ENCODE measurements at regions not wholly inside any gene's neighbourhood (a gene's known extent, or its start where the extent isn't known, plus 50 kb on each side); places are given as distances from the start of the nearest gene placed in this dataset.

- no peak for DNase-seq (ENCODE audit: low spot score)
These were observed 130.1 kb upstream of the DKK2 start for GRCh38 chr4:107166181-107166580.

GRCh38 chr4:107164962-107165475 is 128.9 kb upstream of the DKK2 start:
- DNase-seq (ENCODE audit: low spot score), result no peak

GRCh38 chr4:107156443-107156842 is 120.3 kb upstream of the DKK2 start:
- no peak for DNase-seq (ENCODE audit: low spot score)

- DNase-seq (ENCODE audit: low spot score), result no peak
These were observed 119.3 kb upstream of the DKK2 start for GRCh38 chr4:107155366-107155765.

DNA sequence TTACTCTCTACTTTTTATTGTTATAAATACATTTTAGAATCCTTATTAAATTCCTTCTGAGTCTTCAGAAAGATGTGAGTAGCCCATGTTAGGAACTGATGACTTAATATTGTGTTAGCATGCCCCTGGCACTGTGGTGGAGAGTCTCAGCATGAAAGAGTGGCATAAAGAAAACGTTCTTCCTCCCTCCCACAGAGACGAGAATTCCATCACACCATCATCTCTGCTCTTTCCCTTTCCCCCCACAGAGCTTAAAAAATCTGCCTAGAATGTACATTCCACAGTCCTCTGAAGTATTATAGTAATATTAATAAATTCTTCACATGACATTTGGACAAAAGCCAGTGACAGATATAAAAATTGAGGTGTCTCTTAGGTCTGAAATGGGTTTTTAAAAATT is 117.8 kb upstream of the DKK2 start:
- DNase-seq (ENCODE audit: low spot score), result no peak

GRCh38 chr4:107153228-107153627 is 117.1 kb upstream of the DKK2 start:
- no peak for DNase-seq (ENCODE audit: low spot score)

- DNase-seq (ENCODE audit: low spot score), result no peak
These were observed 115.1 kb upstream of the DKK2 start for GRCh38 chr4:107151173-107151572.

DNA sequence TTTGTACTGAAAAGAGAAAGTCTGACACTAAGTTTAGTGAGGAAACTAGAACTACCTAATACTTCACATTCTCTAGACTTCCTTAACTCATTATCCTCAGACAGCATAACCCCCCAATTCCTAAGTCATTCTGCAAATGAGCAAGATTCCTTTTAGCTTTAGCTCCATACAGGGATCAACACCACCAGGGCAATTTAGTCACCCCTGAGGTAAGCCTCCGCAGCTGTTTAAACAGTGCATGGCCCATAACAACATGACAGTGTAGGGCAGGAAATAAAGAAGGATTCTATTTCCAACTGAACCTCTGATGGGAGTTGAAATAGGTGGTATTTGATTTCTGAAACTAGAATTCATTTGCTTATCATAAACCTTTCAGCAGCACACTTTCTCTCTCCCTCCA is 112.8 kb upstream of the DKK2 start:
- no peak for DNase-seq (ENCODE audit: low spot score)

GRCh38 chr4:107147873-107148272 is 111.8 kb upstream of the DKK2 start:
- no peak for DNase-seq (ENCODE audit: low spot score)

DNA sequence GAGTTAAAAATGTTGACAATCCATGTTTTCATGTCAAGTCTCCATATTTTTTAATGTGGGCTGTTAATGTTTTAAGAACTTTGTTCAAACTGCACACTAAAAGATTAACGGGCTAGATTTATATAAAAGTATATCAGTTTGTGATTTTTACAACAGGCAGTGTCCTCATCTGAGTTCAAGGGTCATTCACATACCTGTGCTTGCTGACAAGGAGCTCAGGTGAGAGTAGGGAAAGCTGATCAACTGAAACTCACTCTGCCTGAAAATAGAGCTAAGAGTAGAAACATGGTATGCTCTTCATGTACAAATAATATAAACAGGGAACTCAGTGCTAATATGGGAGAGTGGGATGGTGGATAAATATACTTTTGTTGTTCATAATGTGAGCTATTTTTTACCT is 102.3 kb upstream of the DKK2 start:
- DNase-seq (ENCODE audit: low spot score), result no peak

DNA sequence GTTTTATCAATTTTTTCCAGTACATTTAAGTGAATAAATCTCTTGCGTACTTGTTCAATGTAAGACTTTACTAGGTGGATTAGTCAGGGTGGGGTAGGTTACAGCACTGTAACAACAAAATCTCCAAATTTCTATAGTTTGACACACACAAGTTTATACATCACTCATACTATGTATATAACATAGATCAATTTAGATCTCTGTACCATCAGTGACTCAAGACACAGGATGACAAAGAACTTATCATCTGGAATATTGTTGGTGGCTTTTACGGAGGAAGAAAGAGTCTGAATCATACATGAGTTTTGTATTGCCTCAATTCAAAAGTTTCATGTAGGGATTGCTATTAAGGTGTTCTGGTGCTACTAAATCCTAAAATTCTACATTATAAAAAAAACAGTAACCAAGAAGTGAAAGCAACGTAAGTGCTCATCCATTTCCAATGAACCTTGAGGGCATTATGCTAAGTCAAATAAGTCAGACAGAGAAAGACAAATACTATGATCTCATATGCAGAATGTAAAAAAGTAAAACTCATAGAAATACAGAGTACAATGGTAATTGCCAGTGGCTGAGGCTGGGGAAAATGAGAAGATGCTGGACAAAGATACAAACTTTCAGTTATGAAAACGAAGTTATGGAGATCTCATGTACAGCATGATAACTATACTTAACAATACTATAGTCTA is 98.0 kb upstream of the DKK2 start:
- DNase-seq (ENCODE audit: low spot score), result no peak

GRCh38 chr4:107131295-107131694 is 95.2 kb upstream of the DKK2 start:
- DNase-seq (ENCODE audit: low spot score), result peak; percentile 1

GRCh38 chr4:107130157-107130556 is 94.0 kb upstream of the DKK2 start:
- DNase-seq (ENCODE audit: low spot score), result no peak

GRCh38 chr4:107129611-107130010 is 93.5 kb upstream of the DKK2 start:
- no peak for DNase-seq (ENCODE audit: low spot score)

- DNase-seq (ENCODE audit: low spot score), result no peak
These were observed 93.0 kb upstream of the DKK2 start for GRCh38 chr4:107129076-107129475.

GRCh38 chr4:107128116-107128515 is 92.0 kb upstream of the DKK2 start:
- no peak for DNase-seq (ENCODE audit: low spot score)

- no peak for DNase-seq (ENCODE audit: low spot score)
These were observed 89.4 kb upstream of the DKK2 start for GRCh38 chr4:107125496-107125895.

DNA sequence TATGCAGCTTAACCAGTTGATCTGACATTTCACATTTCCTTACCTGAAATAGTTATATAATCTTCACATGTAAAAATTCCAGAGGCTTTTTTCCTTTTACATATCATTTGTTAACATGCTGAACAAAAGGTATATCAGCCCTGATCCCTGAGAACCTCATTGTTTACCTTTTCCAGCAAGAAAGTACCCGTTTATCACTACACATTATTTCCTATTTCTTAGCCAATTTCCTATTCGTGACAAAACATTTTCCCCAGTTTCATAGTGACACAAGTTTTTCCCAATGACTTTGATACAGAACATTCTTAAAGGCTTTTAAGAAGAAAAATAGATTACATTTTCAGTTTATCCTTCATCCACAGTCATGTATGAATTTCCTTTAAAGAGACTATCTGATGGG is 86.6 kb upstream of the DKK2 start:
- DNase-seq (ENCODE audit: low spot score), result no peak

- DNase-seq (ENCODE audit: low spot score), result no peak
These were observed 84.5 kb upstream of the DKK2 start for GRCh38 chr4:107120661-107121060.

DNA sequence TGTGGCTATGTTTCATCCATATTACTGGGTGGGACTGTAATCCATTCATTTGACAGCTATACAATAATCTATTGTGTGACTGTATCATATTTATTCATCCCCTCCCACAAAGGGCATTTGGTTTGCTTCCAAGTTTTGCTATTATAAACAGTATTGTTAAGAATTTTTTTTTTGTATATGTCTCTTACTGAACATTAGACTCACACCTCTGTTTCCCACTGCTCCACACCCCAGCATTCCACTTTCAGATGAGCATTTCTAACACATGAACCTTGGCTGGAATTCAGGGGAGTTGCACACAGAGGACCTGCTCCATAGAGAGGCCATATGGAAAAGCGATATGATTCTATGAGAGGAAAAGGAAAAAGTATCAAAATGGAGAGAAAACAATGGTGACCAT is 81.6 kb upstream of the DKK2 start:
- DNase-seq (ENCODE audit: low spot score), result no peak

- no peak for DNase-seq (ENCODE audit: low spot score)
These were observed 79.2 kb upstream of the DKK2 start for GRCh38 chr4:107115185-107115847.

- DNase-seq (ENCODE audit: low spot score), result no peak
These were observed 77.9 kb upstream of the DKK2 start for GRCh38 chr4:107114059-107114458.

GRCh38 chr4:107098401-107098800 is 62.3 kb upstream of the DKK2 start:
- no peak for DNase-seq (ENCODE audit: low spot score)

DNA sequence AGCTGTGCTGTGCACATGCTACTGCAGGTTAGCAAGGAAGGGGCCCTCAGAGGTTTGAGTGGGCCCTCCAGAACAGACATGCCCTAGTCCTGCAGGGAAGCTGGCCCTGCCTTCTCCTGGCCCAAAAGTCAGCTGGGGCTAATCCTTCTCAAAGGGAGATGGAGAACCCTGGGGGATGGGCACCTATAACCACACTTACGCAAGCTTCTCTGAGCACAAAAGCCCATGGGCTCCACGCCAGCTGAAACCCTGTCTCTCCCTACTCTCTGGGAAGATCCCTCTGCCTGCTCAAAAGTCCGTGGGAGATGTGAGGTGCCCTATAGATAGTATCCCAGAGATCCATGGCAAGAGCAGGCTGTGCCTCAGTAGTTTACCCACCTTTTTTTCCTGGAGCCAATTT is 58.9 kb upstream of the DKK2 start:
- no peak for DNase-seq (ENCODE audit: low spot score)
